ENCODE measurements at regions not wholly inside any gene's neighbourhood (a gene's known extent, or its start where the extent isn't known, plus 50 kb on each side); places are given as distances from the start of the nearest gene placed in this dataset.

DNA sequence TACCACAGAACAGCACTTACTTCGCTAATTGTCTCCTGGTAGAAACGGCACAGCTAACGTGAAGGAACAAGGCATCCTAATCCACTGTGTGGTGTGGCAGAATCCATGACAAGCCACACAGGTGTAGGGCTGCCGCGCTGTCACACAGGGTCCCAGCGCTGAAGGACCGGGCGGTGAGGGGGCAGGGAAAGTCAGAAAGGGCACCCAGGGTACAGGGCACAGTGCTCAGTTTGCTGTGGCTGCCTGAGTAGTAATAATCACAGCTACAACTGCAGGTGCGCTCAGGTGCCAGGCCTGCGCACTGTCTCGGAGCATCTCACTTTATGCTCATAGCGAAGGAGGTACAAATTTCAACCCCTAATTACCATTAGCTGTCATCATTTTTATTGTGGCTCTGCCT, 55.2 kb upstream of the CAB39 start:
- no peak for TF ChIP-seq ZNF274 (IDR thresholded peaks at IDR 0.05; ENCODE audit: low read depth, low read length)
- H3K4me3 ChIP-seq (ENCODE audit: low read length), result no peak overlapping the region

DNA sequence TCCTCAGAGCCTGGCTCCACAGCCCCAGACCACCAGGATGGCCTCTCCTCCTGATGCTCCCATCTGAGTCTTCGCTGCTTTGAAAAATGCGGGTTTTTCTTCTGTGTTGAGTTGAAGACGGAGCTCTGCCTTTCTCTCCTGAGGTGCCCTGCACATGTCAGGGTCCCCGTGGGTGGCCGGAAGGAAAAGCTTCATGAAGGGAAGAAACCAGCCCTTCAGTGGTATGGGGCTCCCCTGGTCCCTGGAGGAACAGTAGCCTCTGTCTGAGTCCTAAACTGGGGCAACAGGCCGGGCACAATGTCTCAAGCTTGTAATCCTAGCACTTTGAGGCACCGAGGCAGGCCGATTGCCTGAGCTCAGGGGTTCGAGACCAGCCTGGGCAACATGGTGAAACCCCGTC, 54.7 kb upstream of the CAB39 start:
- TF ChIP-seq ZNF274 (IDR thresholded peaks at IDR 0.05; ENCODE audit: low read depth, low read length), result no peak
- H3K4me3 ChIP-seq (ENCODE audit: low read length), result no peak overlapping the region

DNA sequence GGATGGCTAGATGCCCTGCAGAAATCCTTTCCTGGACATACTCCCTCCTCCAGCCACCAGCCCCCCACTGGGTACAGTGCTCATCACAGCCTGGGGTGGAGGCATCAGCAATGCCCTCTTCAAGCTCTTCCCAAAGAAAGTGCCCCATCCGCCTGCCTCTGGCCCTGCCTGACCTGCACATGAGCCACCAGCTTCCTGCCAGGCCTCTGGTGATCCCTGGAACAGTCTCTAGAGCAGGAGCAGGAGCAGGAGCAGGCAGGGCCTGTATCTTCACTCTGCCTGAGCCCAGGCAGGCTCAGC, 54.1 kb upstream of the CAB39 start:
- no peak for TF ChIP-seq ZNF274 (IDR thresholded peaks at IDR 0.05; ENCODE audit: low read depth, low read length)
- peak overlapping the region; percentile 1; the same call in 1 of the 2 replicates for H3K4me3 ChIP-seq (ENCODE audit: low read length)

DNA sequence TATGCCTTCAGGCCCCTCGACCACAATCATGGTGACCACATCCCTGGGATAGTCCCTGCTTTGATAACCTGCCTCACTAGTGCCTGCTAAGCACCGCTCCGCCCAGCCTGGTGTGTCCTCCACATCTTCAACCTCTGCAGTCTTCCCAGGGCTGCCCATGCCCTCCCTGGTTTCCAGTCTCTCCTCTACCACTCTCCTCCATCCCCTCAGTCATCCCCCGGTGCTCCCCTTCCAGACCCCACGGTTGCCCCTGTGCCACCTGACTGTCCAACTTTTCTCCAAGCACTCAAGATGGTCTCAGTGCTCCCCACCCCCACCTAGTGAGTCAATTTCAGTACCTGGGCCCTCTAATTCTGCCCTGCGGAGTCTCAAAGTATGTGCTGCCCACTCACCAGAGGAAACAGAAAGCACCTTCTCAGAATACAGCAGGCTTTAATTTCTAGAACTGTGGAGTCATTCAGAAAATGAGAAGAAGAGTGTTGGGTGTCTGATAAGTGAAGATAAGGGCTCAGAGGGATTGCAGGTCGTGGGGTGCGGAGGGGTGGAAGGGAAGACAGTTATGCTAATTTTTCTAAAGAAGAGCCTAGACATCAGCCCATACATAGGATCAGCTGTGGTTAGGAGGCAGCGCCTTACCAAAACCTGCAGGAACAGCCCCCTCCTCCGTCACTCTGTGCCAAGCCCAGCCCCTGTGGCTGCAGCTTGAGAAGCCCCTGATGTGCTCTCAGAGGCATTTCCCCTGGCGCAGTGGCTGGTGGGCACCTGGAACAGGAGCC, 53.6 kb upstream of the CAB39 start:
- no peak for TF ChIP-seq ZNF274 (IDR thresholded peaks at IDR 0.05; ENCODE audit: low read depth, low read length)
- H3K4me3 ChIP-seq (ENCODE audit: low read length), result peak overlapping the region; percentile 1; the same call in 1 of the 2 replicates

DNA sequence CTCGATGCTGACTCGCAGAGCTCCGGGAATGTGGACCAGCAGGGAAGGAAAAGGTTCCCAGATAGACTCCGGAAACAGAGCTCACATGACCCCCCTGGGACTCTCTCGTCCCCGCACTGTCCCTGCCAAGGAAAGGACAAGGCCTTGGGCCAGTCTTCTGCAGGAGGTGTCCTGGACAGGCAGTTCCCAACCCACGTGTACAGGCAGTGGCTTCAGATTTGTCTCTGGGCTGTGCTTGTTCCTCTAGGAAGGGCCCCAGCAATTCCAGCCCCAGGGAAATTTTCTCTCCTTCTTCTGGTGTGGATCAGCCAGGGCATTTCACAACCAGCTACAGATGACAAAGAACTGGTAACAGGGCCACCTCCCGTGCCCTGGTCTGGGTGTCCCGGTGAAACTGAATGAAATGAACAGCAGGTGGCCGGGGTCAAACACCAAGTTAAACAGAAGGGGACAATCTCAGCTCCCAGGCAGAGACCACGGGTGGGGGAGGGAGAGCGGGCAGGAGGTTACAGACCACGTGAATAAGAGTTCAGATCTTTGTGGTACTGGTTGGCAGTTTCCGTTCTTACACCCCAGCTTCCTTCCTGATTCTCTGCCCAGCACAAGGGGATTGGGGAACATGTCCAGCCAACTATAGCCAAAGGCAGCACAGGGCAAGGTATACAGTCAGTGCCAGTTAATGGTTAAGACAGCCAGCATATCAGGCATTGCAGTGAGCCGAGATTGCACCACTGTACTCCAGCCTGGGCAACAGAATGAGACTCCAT, 52.2 kb upstream of the CAB39 start:
- no peak for TF ChIP-seq ZNF274 (IDR thresholded peaks at IDR 0.05; ENCODE audit: low read depth, low read length)
- H3K4me3 ChIP-seq (ENCODE audit: low read length), result no peak overlapping the region

DNA sequence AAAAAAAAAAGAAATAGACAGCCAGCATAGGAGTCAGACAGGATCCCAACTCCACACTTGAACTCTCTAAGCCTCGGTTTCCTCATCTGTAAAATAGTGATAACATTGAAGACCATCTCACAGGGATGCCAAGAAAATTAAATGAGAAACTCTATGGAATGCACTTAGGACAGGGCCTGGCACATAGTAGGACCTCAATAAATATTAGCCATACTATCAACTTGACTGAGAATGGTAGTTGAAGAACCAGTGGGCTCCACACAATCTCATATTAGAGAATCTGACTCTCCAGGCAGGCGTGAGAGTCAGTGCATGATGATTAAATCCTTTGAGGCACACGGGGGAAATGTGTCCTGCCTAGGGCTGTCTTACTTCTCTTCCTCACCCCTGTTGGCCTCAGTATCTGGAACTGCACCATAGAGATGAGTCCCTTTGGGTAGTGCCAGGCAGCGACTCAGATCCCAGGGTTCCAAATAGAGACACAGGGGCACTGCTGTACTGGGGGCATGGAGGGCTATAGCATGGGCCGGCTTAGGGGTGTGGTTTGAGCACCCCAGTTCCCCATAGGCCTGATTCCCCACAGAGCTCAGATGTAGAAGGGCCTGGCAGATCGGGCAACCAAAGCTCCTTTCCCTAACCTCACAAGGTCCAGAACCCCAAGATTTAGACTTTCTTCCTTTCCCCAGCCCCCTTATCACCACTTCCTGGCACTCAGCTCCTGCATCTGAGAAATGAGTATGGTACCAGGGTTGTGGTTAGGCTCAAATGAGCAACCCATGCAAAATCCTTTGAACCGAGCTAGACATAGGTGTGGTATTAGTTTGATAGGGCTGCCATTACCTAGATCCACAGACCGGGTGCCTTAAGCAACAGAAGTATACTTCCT, 51.3 kb upstream of the CAB39 start:
- H3K4me3 ChIP-seq (ENCODE audit: low read length), result no peak overlapping the region
- TF ChIP-seq ZNF274 (IDR thresholded peaks at IDR 0.05; ENCODE audit: low read depth, low read length), result no peak
